ENCODE measurements at regions not wholly inside any gene's neighbourhood (a gene's known extent, or its start where the extent isn't known, plus 50 kb on each side); places are given as distances from the start of the nearest gene placed in this dataset.

DNA sequence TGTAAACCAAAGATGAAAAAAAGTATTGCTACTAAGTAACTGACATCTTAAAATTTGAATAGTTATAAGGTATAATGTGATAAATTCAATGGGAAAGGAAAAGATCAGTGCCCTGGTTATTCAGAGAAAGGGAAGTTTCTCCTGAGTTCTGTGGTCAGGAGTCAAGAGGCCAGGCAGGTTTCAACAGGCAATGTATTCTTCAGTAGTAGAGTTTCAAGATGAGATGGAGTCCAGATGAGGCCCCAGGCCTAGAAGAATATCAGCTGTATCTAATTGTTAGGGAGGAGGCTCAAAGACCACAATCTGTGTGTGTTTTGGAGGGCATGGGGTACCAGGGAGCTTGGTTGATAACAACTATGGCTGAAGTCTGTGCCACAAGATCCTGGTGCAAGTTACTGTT, 101.4 kb upstream of the DLX6 start:
- BruUV-seq (replicated peaks), result no TSS peak
- ChIA-PET CTCF (no interaction called here), POLR2A (ENCODE audit: unreplicated experiment) (no interaction called here)
- dilution Hi-C loops (cut with HindIII; ENCODE audit: low sequenced_read_pairs, unreplicated experiment) (no loop called here), in situ Hi-C loops (cut with MboI; ENCODE audit: low sequenced_read_pairs) (no loop called here), intact Hi-C loops (cut with micrococcal nuclease) (no loop called here)
- no peak overlapping the region for H2BK120ac ChIP-seq (ENCODE audit: low read depth, low read length)
- H2BK15ac ChIP-seq (ENCODE audit: low read depth, low read length), result no peak overlapping the region
- no peak overlapping the region for H3K4me2 ChIP-seq (ENCODE audit: low read depth, low read length)
- no peak overlapping the region for H3K14ac ChIP-seq (replicated peaks; ENCODE audit: low read depth, low read length)
- H4K5ac ChIP-seq (ENCODE audit: low read depth, low read length), result no peak overlapping the region
- no peaks in the 10 kb centered on the region for H3K9me1 ChIP-seq (ENCODE audit: insufficient read depth, low read length)
- H2AK5ac ChIP-seq (ENCODE audit: low read depth, low read length), result no peak overlapping the region
- H3K56ac ChIP-seq (ENCODE audit: extremely low read depth, insufficient read depth, low read length), result no peak overlapping the region
- TF ChIP-seq MAZ (IDR thresholded peaks at IDR 0.05; ENCODE audit: borderline replicate concordance, low read depth, low read length) (no peak), MAFK (IDR thresholded peaks at IDR 0.05; ENCODE audit: low read depth, low read length) (no peak), RAD21 (IDR thresholded peaks at IDR 0.05; ENCODE audit: low read length) (no peak), RCOR1 (IDR thresholded peaks at IDR 0.05; ENCODE audit: insufficient replicate concordance, low read length) (no peak), FOS (IDR thresholded peaks at IDR 0.05; ENCODE audit: low read depth, low read length) (no peak), SMC3 (IDR thresholded peaks at IDR 0.05; ENCODE audit: low read depth, low read length) (no peak), POLR2A (IDR thresholded peaks at IDR 0.05; ENCODE audit: low read depth, low read length) (no peak), NFE2L2 (IDR thresholded peaks at IDR 0.05; ENCODE audit: low read depth, low read length) (no peak), RFX5 (IDR thresholded peaks at IDR 0.05; ENCODE audit: low read depth, low read length) (no peak), CHD1 (IDR thresholded peaks at IDR 0.05; ENCODE audit: low read depth, low read length) (no peak), MXI1 (IDR thresholded peaks at IDR 0.05; ENCODE audit: borderline replicate concordance, low read depth, low read length) (no peak), CEBPB (IDR thresholded peaks at IDR 0.05; ENCODE audit: low read depth, low read length) (no peak)
- TF ChIP-seq, protein P1, sequence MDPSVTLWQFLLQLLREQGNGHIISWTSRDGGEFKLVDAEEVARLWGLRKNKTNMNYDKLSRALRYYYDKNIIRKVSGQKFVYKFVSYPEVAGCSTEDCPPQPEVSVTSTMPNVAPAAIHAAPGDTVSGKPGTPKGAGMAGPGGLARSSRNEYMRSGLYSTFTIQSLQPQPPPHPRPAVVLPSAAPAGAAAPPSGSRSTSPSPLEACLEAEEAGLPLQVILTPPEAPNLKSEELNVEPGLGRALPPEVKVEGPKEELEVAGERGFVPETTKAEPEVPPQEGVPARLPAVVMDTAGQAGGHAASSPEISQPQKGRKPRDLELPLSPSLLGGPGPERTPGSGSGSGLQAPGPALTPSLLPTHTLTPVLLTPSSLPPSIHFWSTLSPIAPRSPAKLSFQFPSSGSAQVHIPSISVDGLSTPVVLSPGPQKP (IDR thresholded peaks at IDR 0.05; ENCODE audit: borderline replicate concordance, low read depth, low read length), result no peak
- TF ChIP-seq, protein P2, sequence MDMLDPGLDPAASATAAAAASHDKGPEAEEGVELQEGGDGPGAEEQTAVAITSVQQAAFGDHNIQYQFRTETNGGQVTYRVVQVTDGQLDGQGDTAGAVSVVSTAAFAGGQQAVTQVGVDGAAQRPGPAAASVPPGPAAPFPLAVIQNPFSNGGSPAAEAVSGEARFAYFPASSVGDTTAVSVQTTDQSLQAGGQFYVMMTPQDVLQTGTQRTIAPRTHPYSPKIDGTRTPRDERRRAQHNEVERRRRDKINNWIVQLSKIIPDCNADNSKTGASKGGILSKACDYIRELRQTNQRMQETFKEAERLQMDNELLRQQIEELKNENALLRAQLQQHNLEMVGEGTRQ (IDR thresholded peaks at IDR 0.05; ENCODE audit: low read depth, low read length), result no peak
- no peaks in the 10 kb centered on the region for H3K27me3 ChIP-seq (ENCODE audit: control insufficient read depth, insufficient read depth, low read length)
- no peak overlapping the region for H2AK9ac ChIP-seq (replicated peaks; ENCODE audit: low read depth, low read length, poor library complexity)
- no peak overlapping the region for H4K91ac ChIP-seq (ENCODE audit: insufficient read depth, low read depth, low read length)
- no peak overlapping the region for H4K8ac ChIP-seq (ENCODE audit: low read depth in 2 of 2, low read length in 2 of 2)
- no peak overlapping the region for H3K27ac ChIP-seq (ENCODE audit: insufficient read depth, low read length)
- H3K9ac ChIP-seq (ENCODE audit: low read depth, low read length), result no peak overlapping the region
- H3K36me3 ChIP-seq (ENCODE audit: control insufficient read depth, insufficient read depth, low read length), result no peaks in the 10 kb centered on the region
- no peaks in the 10 kb centered on the region for H3K79me1 ChIP-seq (ENCODE audit: low read depth in 1 of 2, low read length in 2 of 2)
- no peak for ATAC-seq (ENCODE audit: low read depth)
- H2AFZ ChIP-seq (replicated peaks; ENCODE audit: low read length, poor library complexity), result no peak overlapping the region
- no peaks in the 10 kb centered on the region for H3K4me1 ChIP-seq (ENCODE audit: control insufficient read depth, insufficient read depth, low read length)
- no peak overlapping the region for H3K18ac ChIP-seq (ENCODE audit: low read depth, low read length)
- no peak overlapping the region for H2BK5ac ChIP-seq (ENCODE audit: low read depth, low read length, poor library complexity, severe bottlenecking)
- H4K20me1 ChIP-seq (ENCODE audit: insufficient read depth, low read length), result no peaks in the 10 kb centered on the region
- H3K9me3 ChIP-seq (ENCODE audit: control insufficient read depth, insufficient read depth, low read length), result no peaks in the 10 kb centered on the region
- H3K4me3 ChIP-seq (ENCODE audit: insufficient read depth, low read depth, low read length), result no peak overlapping the region
- H2BK20ac ChIP-seq (ENCODE audit: low read depth, low read length), result no peak overlapping the region
- no peak for DNase-seq
- H3K23ac ChIP-seq (ENCODE audit: low read depth, low read length), result no peak overlapping the region
- no peak overlapping the region for H3K4ac ChIP-seq (ENCODE audit: low read depth, low read length)
